Keratinocyte (primary cell): ENCODE measurements at regions not wholly inside any gene's neighbourhood (a gene's known extent, or its start where the extent isn't known, plus 50 kb on each side); places are given as distances from the start of the nearest gene placed in this dataset.

Experiments used
- DNase-seq: peaks from one replicate; pipeline ENCODE4 v3.0.0-alpha.2; 2011; ENCODE audit warnings: low read depth, missing footprints, low spot score
- FAIRE-seq: peaks from 2 replicates; lab custom pipeline; 2011; peaks lifted over from hg19 to GRCh38; lab: Jason Lieb, UNC
- H2AFZ ChIP-seq: 2 replicates; pipeline ENCODE4 v1.6.0; 2012; ENCODE audit warnings: low read length, control low read depth, inconsistent platforms; ENCODE audit not compliant: control insufficient read depth
- H3K27ac ChIP-seq: 2 replicates; pipeline ENCODE4 v1.5.1; 2011; ENCODE audit warnings: low read length; ENCODE audit not compliant: control insufficient read depth, insufficient read depth
- H3K27me3 ChIP-seq: 3 replicates; pipeline ENCODE4 v1.6.0; 2011; ENCODE audit warnings: low read length; ENCODE audit not compliant: control insufficient read depth, insufficient read depth; ENCODE audit errors: extremely low read depth
- H3K36me3 ChIP-seq, 2 experiments: 2 replicates in 1 of 2; 3 replicates in 1 of 2; pipeline ENCODE4 v1.5.1; 2011; ENCODE audit warnings: low read length in 2 of 2, mild to moderate bottlenecking in 1 of 2; ENCODE audit not compliant: control insufficient read depth in 2 of 2, insufficient read depth in 2 of 2; ENCODE audit errors: extremely low read depth in 1 of 2
- H3K4me1 ChIP-seq: 3 replicates; pipeline ENCODE4 v1.5.1; 2011; ENCODE audit warnings: low read length; ENCODE audit not compliant: control insufficient read depth, insufficient read depth; ENCODE audit errors: extremely low read depth
- H3K4me2 ChIP-seq: 3 replicates; pipeline ENCODE4 v1.6.0; 2011; ENCODE audit warnings: low read depth, low read length; ENCODE audit not compliant: control insufficient read depth, insufficient read depth; ENCODE audit errors: extremely low read depth
- H3K4me3 ChIP-seq, 3 experiments: fragments of 200-600 bp in 1 of 3; sonication (generic) in 1 of 3; 2 replicates in 2 of 3; 3 replicates in 1 of 3; pipeline ENCODE4 v1.5.1; 2011 to 2016; ENCODE audit warnings: low read length in 3 of 3, mild to moderate bottlenecking in 3 of 3, control low read depth in 2 of 3, inconsistent platforms in 1 of 3, low read depth in 1 of 3, mixed read lengths in 1 of 3, mixed run types in 1 of 3, moderate library complexity in 1 of 3; ENCODE audit not compliant: control insufficient read depth in 2 of 3, insufficient read depth in 2 of 3; ENCODE audit errors: extremely low read depth in 1 of 3
- H3K79me2 ChIP-seq: 2 replicates; pipeline ENCODE4 v1.6.0; 2012; ENCODE audit warnings: low read length; ENCODE audit not compliant: control insufficient read depth, insufficient read depth
- H3K9ac ChIP-seq: 3 replicates; pipeline ENCODE4 v1.6.0; 2011; ENCODE audit warnings: low read length; ENCODE audit not compliant: control insufficient read depth, insufficient read depth; ENCODE audit errors: extremely low read depth
- H3K9me1 ChIP-seq: 3 replicates; pipeline ENCODE4 v1.6.0; 2011; ENCODE audit warnings: low read length; ENCODE audit not compliant: control insufficient read depth, insufficient read depth; ENCODE audit errors: extremely low read depth
- H3K9me3 ChIP-seq: 2 replicates; pipeline ENCODE4 v1.5.1; 2012; ENCODE audit warnings: low read depth, low read length; ENCODE audit not compliant: control insufficient read depth
- H4K20me1 ChIP-seq: 3 replicates; pipeline ENCODE4 v1.6.0; 2011; ENCODE audit warnings: low read length; ENCODE audit not compliant: control insufficient read depth, insufficient read depth; ENCODE audit errors: extremely low read depth
- EZH2 ChIP-seq: IDR thresholded peaks from one replicate; pipeline ENCODE4 v1.6.1; 2012; ENCODE audit warnings: inconsistent platforms, mild to moderate bottlenecking, low read length, moderate library complexity
- dilution Hi-C: fragments of 300-500 bp; cut with MboI; formaldehyde crosslinking; loops from one replicate; pipeline ENCODE4 v1.7.0; 2020; ENCODE audit warnings: low sequenced_read_pairs; ENCODE audit not compliant: extremely low pct_ligation_motif_present
- TF ChIP-seq, protein P1 (sequence below), 3 experiments: IDR thresholded peaks in 1 of 3; conservative IDR thresholded peaks in 1 of 3; optimal IDR thresholded peaks in 1 of 3; 2 replicates in 2 of 3; 3 replicates in 1 of 3; pipeline versions ENCODE3 to v1.5.1; 2011; ENCODE audit warnings: low read length in 3 of 3, mild to moderate bottlenecking in 3 of 3, moderate library complexity in 2 of 3, control low read depth in 1 of 3, inconsistent platforms in 1 of 3; ENCODE audit not compliant: insufficient read depth in 2 of 3; ENCODE audit errors: extremely low read depth in 1 of 3

DNA sequence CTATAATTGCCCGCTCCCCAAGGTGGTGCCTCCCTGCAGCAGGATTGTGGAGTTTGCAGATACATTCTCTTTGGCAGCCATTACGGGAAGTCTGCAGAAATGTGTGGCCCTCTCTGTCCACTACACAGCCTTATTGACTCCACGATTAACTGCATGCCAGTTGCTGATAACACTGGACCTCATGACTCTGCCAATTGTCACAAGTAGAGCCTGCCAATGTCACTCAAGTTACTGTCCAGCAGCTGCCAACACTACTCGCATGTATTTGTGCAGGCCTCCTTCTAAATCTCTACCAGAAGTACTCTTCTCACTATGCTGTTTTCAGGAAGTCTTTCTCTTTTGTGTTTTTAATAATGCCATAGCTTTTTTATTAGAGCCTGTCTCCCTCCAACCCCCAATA is 128.8 kb downstream of the PPP1R3A start:
- no peaks in the 10 kb centered on the region for H3K4me1 ChIP-seq
- dilution Hi-C loops, result no loop called here
- H3K9ac ChIP-seq, result no peak overlapping the region
- H4K20me1 ChIP-seq, result no peaks in the 10 kb centered on the region
- no peak overlapping the region for H3K27ac ChIP-seq
- no peaks in the 10 kb centered on the region for H3K79me2 ChIP-seq
- H2AFZ ChIP-seq, result no peak overlapping the region
- no peaks in the 10 kb centered on the region for H3K9me3 ChIP-seq
- TF ChIP-seq EZH2, result no peak
- TF ChIP-seq, protein P1, sequence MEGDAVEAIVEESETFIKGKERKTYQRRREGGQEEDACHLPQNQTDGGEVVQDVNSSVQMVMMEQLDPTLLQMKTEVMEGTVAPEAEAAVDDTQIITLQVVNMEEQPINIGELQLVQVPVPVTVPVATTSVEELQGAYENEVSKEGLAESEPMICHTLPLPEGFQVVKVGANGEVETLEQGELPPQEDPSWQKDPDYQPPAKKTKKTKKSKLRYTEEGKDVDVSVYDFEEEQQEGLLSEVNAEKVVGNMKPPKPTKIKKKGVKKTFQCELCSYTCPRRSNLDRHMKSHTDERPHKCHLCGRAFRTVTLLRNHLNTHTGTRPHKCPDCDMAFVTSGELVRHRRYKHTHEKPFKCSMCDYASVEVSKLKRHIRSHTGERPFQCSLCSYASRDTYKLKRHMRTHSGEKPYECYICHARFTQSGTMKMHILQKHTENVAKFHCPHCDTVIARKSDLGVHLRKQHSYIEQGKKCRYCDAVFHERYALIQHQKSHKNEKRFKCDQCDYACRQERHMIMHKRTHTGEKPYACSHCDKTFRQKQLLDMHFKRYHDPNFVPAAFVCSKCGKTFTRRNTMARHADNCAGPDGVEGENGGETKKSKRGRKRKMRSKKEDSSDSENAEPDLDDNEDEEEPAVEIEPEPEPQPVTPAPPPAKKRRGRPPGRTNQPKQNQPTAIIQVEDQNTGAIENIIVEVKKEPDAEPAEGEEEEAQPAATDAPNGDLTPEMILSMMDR (optimal IDR thresholded peaks at IDR 0.05 in 1 of 3, IDR thresholded peaks at IDR 0.05 in 1 of 3, conservative IDR thresholded peaks at IDR 0.05 in 1 of 3; ENCODE audit: extremely low read depth in 1 of 3, insufficient read depth in 2 of 3, low read length in 3 of 3), result no peak
- no peaks in the 10 kb centered on the region for H3K27me3 ChIP-seq
- no peak for FAIRE-seq
- H3K4me2 ChIP-seq, result no peak overlapping the region
- no peak overlapping the region for H3K4me3 ChIP-seq
- H3K36me3 ChIP-seq, result no peaks in the 10 kb centered on the region
- H3K9me1 ChIP-seq, result no peaks in the 10 kb centered on the region
- no peak for DNase-seq

DNA sequence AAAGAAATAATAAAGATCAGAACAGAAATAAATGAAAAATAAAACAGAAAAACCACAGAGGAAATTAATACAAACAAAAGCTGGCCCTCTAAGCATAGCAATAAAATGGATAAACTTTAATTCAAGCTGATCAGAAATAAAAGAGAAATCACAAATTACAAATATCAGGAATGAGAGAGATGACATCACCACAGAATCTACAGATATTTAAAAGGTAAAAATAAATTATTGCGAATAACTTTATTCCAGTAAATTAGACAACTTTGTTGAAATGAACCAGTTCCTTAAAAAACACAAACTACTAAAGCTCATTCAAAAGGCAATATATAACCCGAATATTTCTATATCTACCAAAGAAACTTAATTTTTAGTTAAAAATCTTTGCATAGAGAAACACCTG is 131.7 kb downstream of the PPP1R3A start:
- FAIRE-seq (no peak), DNase-seq (no peak)
- no peaks in the 10 kb centered on the region for H3K27me3 ChIP-seq
- no peaks in the 10 kb centered on the region for H4K20me1 ChIP-seq
- H3K9me1 ChIP-seq, result no peaks in the 10 kb centered on the region
- dilution Hi-C loops, result no loop called here
- H3K4me2 ChIP-seq, result no peak overlapping the region
- H3K9ac ChIP-seq, result no peak overlapping the region
- no peaks in the 10 kb centered on the region for H3K9me3 ChIP-seq
- no peaks in the 10 kb centered on the region for H3K4me1 ChIP-seq
- TF ChIP-seq, protein P1 (optimal IDR thresholded peaks at IDR 0.05 in 1 of 3, IDR thresholded peaks at IDR 0.05 in 1 of 3, conservative IDR thresholded peaks at IDR 0.05 in 1 of 3; ENCODE audit: extremely low read depth in 1 of 3, insufficient read depth in 2 of 3, low read length in 3 of 3), result no peak
- TF ChIP-seq EZH2, result no peak
- H2AFZ ChIP-seq, result no peak overlapping the region
- no peaks in the 10 kb centered on the region for H3K36me3 ChIP-seq
- H3K4me3 ChIP-seq, result no peak overlapping the region
- no peaks in the 10 kb centered on the region for H3K79me2 ChIP-seq
- no peak overlapping the region for H3K27ac ChIP-seq
